ENCODE measurements at regions not wholly inside any gene's neighbourhood (a gene's known extent, or its start where the extent isn't known, plus 50 kb on each side); places are given as distances from the start of the nearest gene placed in this dataset.

GRCh38 chr13:30849611-30850010 lies 56.5 kb upstream of the MEDAG start:
- peaks cover 11% of the 10 kb centered on the region for H3K4me1 Mint-ChIP-seq
- CTCF ChIA-PET = interaction anchor here (1.6 kb wide), 1 partner anchor 16 kb away, joined by 5 read pairs; no protein-coding TSS in a partner anchor
- H3K9me3 Mint-ChIP-seq = peaks cover 4% of the 10 kb centered on the region
- H3K27me3 Mint-ChIP-seq = peaks cover 19% of the 10 kb centered on the region
- H3K36me3 Mint-ChIP-seq (ENCODE audit: low read depth) = no peaks in the 10 kb centered on the region
- H3K27ac Mint-ChIP-seq = no peak overlapping the region
- POLR2A ChIA-PET = no interaction called here
- no peak for DNase-seq
- no peak overlapping the region for H3K4me3 Mint-ChIP-seq

GRCh38 chr13:30850204-30850866 lies 55.7 kb upstream of the MEDAG start:
- CTCF ChIA-PET = interaction anchor here (1.6 kb wide), 1 partner anchor 17 kb away, joined by 5 read pairs; no protein-coding TSS in a partner anchor
- Mint-ChIP-seq H3K4me1 (peaks cover 11% of the 10 kb centered on the region), H3K9me3 (peaks cover 4% of the 10 kb centered on the region), H3K27me3 (peaks cover 19% of the 10 kb centered on the region), H3K4me3 (no peak overlapping the region), H3K27ac (no peak overlapping the region), H3K36me3 (ENCODE audit: low read depth) (no peaks in the 10 kb centered on the region)
- POLR2A ChIA-PET = no interaction called here
- no peak for DNase-seq

- ChIA-PET POLR2A (no interaction called here), CTCF (interaction anchor here (1.6 kb wide), 1 partner anchor 16 kb away, joined by 5 read pairs; no protein-coding TSS in a partner anchor)
- DNase-seq = no peak
- peaks cover 11% of the 10 kb centered on the region for H3K4me1 Mint-ChIP-seq
- H3K27ac Mint-ChIP-seq = no peak overlapping the region
- H3K4me3 Mint-ChIP-seq = no peak overlapping the region
- no peaks in the 10 kb centered on the region for H3K36me3 Mint-ChIP-seq (ENCODE audit: low read depth)
- peaks cover 19% of the 10 kb centered on the region for H3K27me3 Mint-ChIP-seq
- peaks cover 4% of the 10 kb centered on the region for H3K9me3 Mint-ChIP-seq
These were observed 55.2 kb upstream of the MEDAG start for GRCh38 chr13:30850867-30851211.

GRCh38 chr13:30851697-30852096 lies 54.4 kb upstream of the MEDAG start:
- no peak overlapping the region for H3K27ac Mint-ChIP-seq
- CTCF ChIA-PET = interaction anchor here (1.6 kb wide), 1 partner anchor 15 kb away, joined by 5 read pairs; no protein-coding TSS in a partner anchor
- H3K9me3 Mint-ChIP-seq = peaks cover 4% of the 10 kb centered on the region
- DNase-seq = no peak
- no peaks in the 10 kb centered on the region for H3K36me3 Mint-ChIP-seq (ENCODE audit: low read depth)
- H3K4me1 Mint-ChIP-seq = peaks cover 11% of the 10 kb centered on the region
- POLR2A ChIA-PET = no interaction called here
- H3K27me3 Mint-ChIP-seq = peaks cover 19% of the 10 kb centered on the region
- H3K4me3 Mint-ChIP-seq = no peak overlapping the region

- Mint-ChIP-seq H3K4me3 (no peak overlapping the region), H3K9me3 (no peaks in the 10 kb centered on the region), H3K4me1 (no peaks in the 10 kb centered on the region), H3K27me3 (peaks cover 15% of the 10 kb centered on the region), H3K27ac (no peak overlapping the region), H3K36me3 (ENCODE audit: low read depth) (no peaks in the 10 kb centered on the region)
- POLR2A ChIA-PET = interaction anchor here (1.4 kb wide), 1 partner anchor 111 kb away, joined by 3 read pairs; no protein-coding TSS in a partner anchor
- CTCF ChIA-PET = interaction anchor here (3.2 kb wide), 1 partner anchor 11 kb away, joined by 20 read pairs; no protein-coding TSS in a partner anchor
- no peak for DNase-seq
These were observed 50.5 kb upstream of the MEDAG start for GRCh38 chr13:30855569-30855968.

GRCh38 chr13:30856005-30856790 lies 49.9 kb upstream of the MEDAG start:
- CTCF ChIA-PET = interaction anchor here (1.0 to 3.2 kb wide), 2 partner anchors 10 to 123 kb away, joined by 3 to 20 read pairs; no protein-coding TSS in a partner anchor
- H3K36me3 Mint-ChIP-seq (ENCODE audit: low read depth) = no peaks in the 10 kb centered on the region
- peaks cover 13% of the 10 kb centered on the region for H3K27me3 Mint-ChIP-seq
- no peak for DNase-seq
- POLR2A ChIA-PET = interaction anchor here (0.9 to 1.4 kb wide), 2 partner anchors 112 to 187 kb away, joined by 3 read pairs; no protein-coding TSS in a partner anchor
- H3K9me3 Mint-ChIP-seq = no peaks in the 10 kb centered on the region
- no peaks in the 10 kb centered on the region for H3K4me1 Mint-ChIP-seq
- H3K27ac Mint-ChIP-seq = no peak overlapping the region
- no peak overlapping the region for H3K4me3 Mint-ChIP-seq
